GM23248 (cell line): ENCODE measurements at regions not wholly inside any gene's neighbourhood (a gene's known extent, or its start where the extent isn't known, plus 50 kb on each side); places are given as distances from the start of the nearest gene placed in this dataset.

Experiments used
- DNase-seq: peaks from one replicate; pipeline ENCODE4 v3.0.0-alpha.2; 2015
- H2AFZ ChIP-seq: fragments of 200-600 bp; sonication (generic); 2 replicates; pipeline ENCODE4 v1.6.1; 2016; ENCODE audit warnings: antibody characterized with exemption
- H3F3A ChIP-seq: fragments of 200-600 bp; sonication (generic); 2 replicates; pipeline ENCODE4 v1.6.1; 2016; ENCODE audit warnings: mild to moderate bottlenecking, antibody characterized with exemption, mixed run types; ENCODE audit not compliant: insufficient read depth
- H3K27ac ChIP-seq: fragments of 200-600 bp; sonication (generic); 2 replicates; pipeline ENCODE4 v1.5.1; 2016; ENCODE audit warnings: mild to moderate bottlenecking
- H3K27me3 ChIP-seq: fragments of 200-600 bp; sonication (generic); replicated peaks from 2 replicates; pipeline ENCODE4 v1.6.1; 2016; ENCODE audit warnings: mild to moderate bottlenecking; ENCODE audit not compliant: insufficient read depth
- H3K36me3 ChIP-seq: fragments of 200-600 bp; sonication (generic); 2 replicates; pipeline ENCODE4 v1.6.1; 2016; ENCODE audit warnings: low read depth, mild to moderate bottlenecking
- H3K4me1 ChIP-seq: fragments of 200-600 bp; sonication (generic); 2 replicates; pipeline ENCODE4 v1.6.1; 2016; ENCODE audit warnings: mild to moderate bottlenecking; ENCODE audit not compliant: insufficient read depth
- H3K4me2 ChIP-seq: fragments of 200-600 bp; sonication (generic); one replicate; pipeline ENCODE4 v1.6.1; 2016; ENCODE audit warnings: mild to moderate bottlenecking; ENCODE audit not compliant: unreplicated experiment
- H3K4me3 ChIP-seq: fragments of 200-600 bp; sonication (generic); 2 replicates; pipeline ENCODE4 v1.5.1; 2016; ENCODE audit warnings: mild to moderate bottlenecking
- H3K79me2 ChIP-seq: fragments of 200-600 bp; sonication (generic); 2 replicates; pipeline ENCODE4 v1.6.1; 2016; ENCODE audit warnings: mild to moderate bottlenecking; ENCODE audit not compliant: insufficient read depth
- H3K9ac ChIP-seq: fragments of 200-600 bp; sonication (generic); 2 replicates; pipeline ENCODE4 v1.6.1; 2016; ENCODE audit warnings: mild to moderate bottlenecking
- H3K9me2 ChIP-seq: fragments of 200-600 bp; sonication (generic); 2 replicates; pipeline ENCODE4 v1.6.1; 2016; ENCODE audit warnings: mixed run types, mild to moderate bottlenecking, moderate library complexity; ENCODE audit not compliant: insufficient read depth
- H3K9me3 ChIP-seq: fragments of 200-600 bp; sonication (generic); one replicate; pipeline ENCODE4 v1.6.1; 2017; ENCODE audit warnings: low read depth
- H4K20me1 ChIP-seq: fragments of 200-600 bp; sonication (generic); 2 replicates; pipeline ENCODE4 v1.6.0; 2016; ENCODE audit not compliant: insufficient read depth
- EZH2 ChIP-seq: fragments of 200-600 bp; sonication (generic); IDR thresholded peaks from 2 replicates; pipeline ENCODE4 v1.6.1; 2018; ENCODE audit warnings: antibody characterized with exemption, mild to moderate bottlenecking; ENCODE audit not compliant: insufficient read depth, poor library complexity, severe bottlenecking
- EZH2phosphoT487 ChIP-seq: fragments of 200-600 bp; sonication (generic); IDR thresholded peaks from 2 replicates; pipeline ENCODE4 v1.6.1; 2018; ENCODE audit warnings: antibody characterized with exemption, moderate library complexity, mild to moderate bottlenecking, low read depth; ENCODE audit not compliant: insufficient read depth
- WGBS, 2 experiments: methylation state at CpG; one replicate each; pipeline ENCODE4 v1.1.6; 2015 to 2017; ENCODE audit warnings: low lambda C conversion rate in 2 of 2, low coverage in 1 of 2; ENCODE audit errors: missing lambda C conversion rate in 2 of 2; 5-methylcytosine and 5-hydroxymethylcytosine counted together
- in situ Hi-C: fragments of 300-500 bp; cut with MboI; formaldehyde crosslinking; loops from 2 replicates; pipeline ENCODE4 v1.15.0; 2020

- peaks cover 12% of the 10 kb centered on the region for H3K4me1 ChIP-seq
- H3K4me3 ChIP-seq: no peak overlapping the region
- H4K20me1 ChIP-seq: no peaks in the 10 kb centered on the region
- TF ChIP-seq EZH2 (no peak), EZH2phosphoT487 (no peak)
- H3K36me3 ChIP-seq: no peaks in the 10 kb centered on the region
- DNase-seq: no peak
- no peak overlapping the region for H3K4me2 ChIP-seq
- no peak overlapping the region for H2AFZ ChIP-seq
- H3K27ac ChIP-seq: no peak overlapping the region
- in situ Hi-C loops: no loop called here
- 45 to 47% methylated on average over 4 of the region's 4 CpGs for WGBS, 2 experiments
- H3F3A ChIP-seq: peaks cover 13% of the 10 kb centered on the region
- H3K9me2 ChIP-seq: no peaks in the 10 kb centered on the region
- H3K27me3 ChIP-seq: no peaks in the 10 kb centered on the region
- H3K79me2 ChIP-seq: no peaks in the 10 kb centered on the region
- H3K9ac ChIP-seq: no peak overlapping the region
- H3K9me3 ChIP-seq: no peaks in the 10 kb centered on the region
Observed at GRCh38 chr20:60579941-60580515, 621.8 kb downstream of the CDH26 start.

- H3K36me3 ChIP-seq: no peaks in the 10 kb centered on the region
- DNase-seq: no peak
- TF ChIP-seq EZH2: no peak
- TF ChIP-seq EZH2phosphoT487: no peak
- in situ Hi-C loops: no loop called here
- no peak overlapping the region for H3K27ac ChIP-seq
- no peaks in the 10 kb centered on the region for H3K79me2 ChIP-seq
- H3K9ac ChIP-seq: no peak overlapping the region
- no peak overlapping the region for H3K4me2 ChIP-seq
- no peak overlapping the region for H3K4me3 ChIP-seq
- H3K9me2 ChIP-seq: no peaks in the 10 kb centered on the region
- H2AFZ ChIP-seq: no peak overlapping the region
- no peaks in the 10 kb centered on the region for H4K20me1 ChIP-seq
- H3K4me1 ChIP-seq: peaks cover 12% of the 10 kb centered on the region
- peaks cover 13% of the 10 kb centered on the region for H3F3A ChIP-seq
- no peaks in the 10 kb centered on the region for H3K27me3 ChIP-seq
- no peaks in the 10 kb centered on the region for H3K9me3 ChIP-seq
- 51 to 58% methylated on average over 4 of the region's 4 CpGs for WGBS, 2 experiments
Observed at GRCh38 chr20:60581606-60582115, 623.4 kb downstream of the CDH26 start.

GRCh38 chr20:60583741-60584140 is 625.5 kb downstream of the CDH26 start:
- Histone ChIP-seq H3K27me3 (no peaks in the 10 kb centered on the region), H3F3A (peaks cover 13% of the 10 kb centered on the region), H3K79me2 (no peaks in the 10 kb centered on the region), H3K36me3 (no peaks in the 10 kb centered on the region), H3K9me3 (no peaks in the 10 kb centered on the region), H4K20me1 (no peaks in the 10 kb centered on the region), H3K4me1 (peaks cover 12% of the 10 kb centered on the region), H3K27ac (peak overlapping the region; percentile 50), H3K4me2 (no peak overlapping the region), H2AFZ (no peak overlapping the region), H3K4me3 (no peak overlapping the region), H3K9ac (no peak overlapping the region), H3K9me2 (no peaks in the 10 kb centered on the region)
- in situ Hi-C loops: no loop called here
- TF ChIP-seq EZH2 (no peak), EZH2phosphoT487 (no peak)
- peak; percentile 70 for DNase-seq
- 16 to 23% methylated on average over 2 of the region's 2 CpGs for WGBS, 2 experiments

GRCh38 chr20:60584221-60584620 is 626.0 kb downstream of the CDH26 start:
- in situ Hi-C loops: no loop called here
- Histone ChIP-seq H3K9me3 (no peaks in the 10 kb centered on the region), H4K20me1 (no peaks in the 10 kb centered on the region), H3K4me3 (no peak overlapping the region), H3K4me1 (peaks cover 12% of the 10 kb centered on the region), H3K9ac (no peak overlapping the region), H3K9me2 (no peaks in the 10 kb centered on the region), H2AFZ (no peak overlapping the region), H3K79me2 (no peaks in the 10 kb centered on the region), H3K27me3 (no peaks in the 10 kb centered on the region), H3K4me2 (no peak overlapping the region), H3F3A (peaks cover 13% of the 10 kb centered on the region), H3K27ac (peak overlapping the region; percentile 50), H3K36me3 (no peaks in the 10 kb centered on the region)
- WGBS, 2 experiments: 15 to 17% methylated on average over 4 of the region's 4 CpGs
- peak; percentile 48 for DNase-seq
- TF ChIP-seq EZH2 (no peak), EZH2phosphoT487 (no peak)
